PFSK-1 (cell line): ENCODE measurements at regions not wholly inside any gene's neighbourhood (a gene's known extent, or its start where the extent isn't known, plus 50 kb on each side); places are given as distances from the start of the nearest gene placed in this dataset.

ENCODE experiments used
- POLR2AphosphoS5 ChIP-seq: IDR thresholded peaks from 2 replicates; pipeline ENCODE4 v1.6.1; 2012; ENCODE audit warnings: low read depth, mild to moderate bottlenecking, control low read depth, low read length, moderate library complexity
- TAF1 ChIP-seq: IDR thresholded peaks from 2 replicates; pipeline ENCODE4 v1.6.1; 2012; ENCODE audit warnings: low read length, control low read depth, borderline replicate concordance; ENCODE audit not compliant: insufficient read depth
- TF ChIP-seq, protein P1 (sequence below), 2 experiments: IDR thresholded peaks; 2 replicates each; pipeline versions ENCODE4 v1.6.1 to v1.8.0; 2011 to 2012; ENCODE audit warnings: low read depth in 2 of 2, low read length in 2 of 2, control low read depth in 1 of 2, inconsistent platforms in 1 of 2, mild to moderate bottlenecking in 1 of 2, moderate library complexity in 1 of 2; ENCODE audit not compliant: insufficient read depth in 1 of 2

DNA sequence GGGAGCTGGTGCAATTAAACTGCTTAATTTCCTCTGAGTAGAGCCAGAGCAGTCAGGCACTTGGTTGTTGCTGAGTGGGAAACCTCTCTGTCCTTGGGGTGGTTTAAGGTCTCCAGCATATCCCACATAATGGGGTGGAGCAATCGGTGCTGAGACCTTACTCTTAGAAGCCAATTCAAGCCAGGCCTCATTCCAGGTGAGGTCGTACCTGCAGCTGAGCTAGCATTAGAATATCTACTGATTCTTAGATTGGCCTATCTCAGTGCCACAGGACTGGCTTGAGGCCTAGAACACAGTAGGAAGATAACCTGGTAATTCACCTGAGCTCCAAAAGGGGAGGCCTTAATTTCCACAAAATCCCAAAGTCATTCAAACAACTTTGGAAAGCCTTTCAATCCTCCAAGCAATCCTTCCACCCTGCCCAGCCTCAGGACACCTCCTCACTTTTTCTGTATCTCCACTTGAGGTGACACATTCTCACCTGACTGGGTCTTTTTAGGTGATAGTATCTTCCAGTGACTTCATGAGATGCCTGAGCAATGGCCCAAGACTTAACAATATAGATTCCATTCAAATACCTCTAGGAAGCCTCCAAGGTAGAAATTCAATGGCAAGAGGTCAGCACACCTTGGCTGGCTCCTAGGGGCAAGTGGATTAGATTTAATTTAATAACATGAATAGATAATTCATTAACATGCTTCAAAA, 91.0 kb downstream of the FEM1C start:
- no peak for TF ChIP-seq POLR2AphosphoS5
- TF ChIP-seq, protein P1, sequence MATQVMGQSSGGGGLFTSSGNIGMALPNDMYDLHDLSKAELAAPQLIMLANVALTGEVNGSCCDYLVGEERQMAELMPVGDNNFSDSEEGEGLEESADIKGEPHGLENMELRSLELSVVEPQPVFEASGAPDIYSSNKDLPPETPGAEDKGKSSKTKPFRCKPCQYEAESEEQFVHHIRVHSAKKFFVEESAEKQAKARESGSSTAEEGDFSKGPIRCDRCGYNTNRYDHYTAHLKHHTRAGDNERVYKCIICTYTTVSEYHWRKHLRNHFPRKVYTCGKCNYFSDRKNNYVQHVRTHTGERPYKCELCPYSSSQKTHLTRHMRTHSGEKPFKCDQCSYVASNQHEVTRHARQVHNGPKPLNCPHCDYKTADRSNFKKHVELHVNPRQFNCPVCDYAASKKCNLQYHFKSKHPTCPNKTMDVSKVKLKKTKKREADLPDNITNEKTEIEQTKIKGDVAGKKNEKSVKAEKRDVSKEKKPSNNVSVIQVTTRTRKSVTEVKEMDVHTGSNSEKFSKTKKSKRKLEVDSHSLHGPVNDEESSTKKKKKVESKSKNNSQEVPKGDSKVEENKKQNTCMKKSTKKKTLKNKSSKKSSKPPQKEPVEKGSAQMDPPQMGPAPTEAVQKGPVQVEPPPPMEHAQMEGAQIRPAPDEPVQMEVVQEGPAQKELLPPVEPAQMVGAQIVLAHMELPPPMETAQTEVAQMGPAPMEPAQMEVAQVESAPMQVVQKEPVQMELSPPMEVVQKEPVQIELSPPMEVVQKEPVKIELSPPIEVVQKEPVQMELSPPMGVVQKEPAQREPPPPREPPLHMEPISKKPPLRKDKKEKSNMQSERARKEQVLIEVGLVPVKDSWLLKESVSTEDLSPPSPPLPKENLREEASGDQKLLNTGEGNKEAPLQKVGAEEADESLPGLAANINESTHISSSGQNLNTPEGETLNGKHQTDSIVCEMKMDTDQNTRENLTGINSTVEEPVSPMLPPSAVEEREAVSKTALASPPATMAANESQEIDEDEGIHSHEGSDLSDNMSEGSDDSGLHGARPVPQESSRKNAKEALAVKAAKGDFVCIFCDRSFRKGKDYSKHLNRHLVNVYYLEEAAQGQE (IDR thresholded peaks at IDR 0.05; ENCODE audit: insufficient read depth in 1 of 2, low read depth in 2 of 2, low read length in 2 of 2) = no peak
- TF ChIP-seq TAF1 = no peak
